Testis (tissue), 2 donors: ENCODE measurements at regions not wholly inside any gene's neighbourhood (a gene's known extent, or its start where the extent isn't known, plus 50 kb on each side); places are given as distances from the start of the nearest gene placed in this dataset.

Experiments used
- DNase-seq: peaks from one replicate; pipeline ENCODE4 v3.0.0-alpha.2; 2019
- H3K27ac ChIP-seq, 2 donors: fragments of 200-600 bp; sonication (generic); one replicate each; pipeline ENCODE4 v1.5.1; 2019
- H3K27me3 ChIP-seq: fragments of 200-600 bp; sonication (generic); one replicate; pipeline ENCODE4 v1.5.1; 2019
- H3K36me3 ChIP-seq: fragments of 200-600 bp; sonication (generic); one replicate; pipeline ENCODE4 v1.5.1; 2017; ENCODE audit warnings: low read depth; ENCODE audit errors: missing control alignments
- H3K4me1 ChIP-seq: fragments of 200-600 bp; sonication (generic); one replicate; pipeline ENCODE4 v1.5.1; 2019
- H3K4me3 ChIP-seq, 2 donors: fragments of 200-600 bp; sonication (generic); one replicate each; pipeline ENCODE4 v1.5.1; 2017 to 2019
- H3K9me3 ChIP-seq: fragments of 200-600 bp; sonication (generic); one replicate; pipeline ENCODE4 v1.5.1; 2017
- POLR2A ChIP-seq: fragments of 450-650 bp; IDR thresholded peaks from one replicate; pipeline ENCODE4 v1.6.1; 2017; ENCODE audit warnings: antibody characterized with exemption, mild to moderate bottlenecking, moderate library complexity
- WGBS, 2 donors: methylation state at CpG; one replicate each; pipeline ENCODE4 v1.1.5; 2018; 5-methylcytosine and 5-hydroxymethylcytosine counted together
- intact Hi-C: fragments of 100-400 bp; cut with DNase I; formaldehyde crosslinking; loops from one replicate; pipeline ENCODE4 v1.15.1; 2023; ENCODE audit warnings: low total_unique reads
- TF ChIP-seq, protein P1 (sequence below), 3 experiments: fragments of 450-650 bp in 2 of 3; fragments of 200-600 bp in 1 of 3; sonication (generic) in 1 of 3; IDR thresholded peaks; one replicate each; pipeline ENCODE4 v1.5.1; 2016 to 2019; ENCODE audit warnings: antibody characterized with exemption in 3 of 3, mild to moderate bottlenecking in 2 of 3, moderate library complexity in 1 of 3

DNA sequence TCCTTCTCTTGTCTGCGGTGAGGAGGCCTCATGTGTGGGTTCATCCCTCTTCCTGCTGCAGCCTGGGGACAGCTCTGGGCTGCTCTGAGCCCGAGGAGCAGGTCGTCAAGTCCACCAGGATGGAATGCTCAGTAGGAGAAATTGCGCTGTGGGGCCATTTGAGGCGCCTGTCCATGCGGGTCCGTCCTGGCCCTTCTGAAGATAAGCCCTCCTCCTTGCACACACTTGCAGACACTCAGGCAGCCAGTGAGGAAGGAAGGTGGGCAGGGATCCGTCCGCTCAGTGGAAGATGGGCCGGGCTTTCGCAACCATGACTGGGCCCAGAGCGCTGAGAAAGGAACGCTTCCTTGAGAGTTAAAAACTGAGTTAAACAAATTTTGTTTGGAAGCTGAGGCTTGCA, 356.8 kb downstream of the GLRX3 start:
- Histone ChIP-seq H3K4me1 (no peaks in the 10 kb centered on the region), H3K9me3 (no peaks in the 10 kb centered on the region), H3K27ac (no peak overlapping the region), H3K27me3 (no peaks in the 10 kb centered on the region), H3K4me3 (no peak overlapping the region), H3K36me3 (no peaks in the 10 kb centered on the region)
- 69 to 75% methylated on average over 13 of the region's 13 CpGs for WGBS, 2 donors
- TF ChIP-seq, protein P1, sequence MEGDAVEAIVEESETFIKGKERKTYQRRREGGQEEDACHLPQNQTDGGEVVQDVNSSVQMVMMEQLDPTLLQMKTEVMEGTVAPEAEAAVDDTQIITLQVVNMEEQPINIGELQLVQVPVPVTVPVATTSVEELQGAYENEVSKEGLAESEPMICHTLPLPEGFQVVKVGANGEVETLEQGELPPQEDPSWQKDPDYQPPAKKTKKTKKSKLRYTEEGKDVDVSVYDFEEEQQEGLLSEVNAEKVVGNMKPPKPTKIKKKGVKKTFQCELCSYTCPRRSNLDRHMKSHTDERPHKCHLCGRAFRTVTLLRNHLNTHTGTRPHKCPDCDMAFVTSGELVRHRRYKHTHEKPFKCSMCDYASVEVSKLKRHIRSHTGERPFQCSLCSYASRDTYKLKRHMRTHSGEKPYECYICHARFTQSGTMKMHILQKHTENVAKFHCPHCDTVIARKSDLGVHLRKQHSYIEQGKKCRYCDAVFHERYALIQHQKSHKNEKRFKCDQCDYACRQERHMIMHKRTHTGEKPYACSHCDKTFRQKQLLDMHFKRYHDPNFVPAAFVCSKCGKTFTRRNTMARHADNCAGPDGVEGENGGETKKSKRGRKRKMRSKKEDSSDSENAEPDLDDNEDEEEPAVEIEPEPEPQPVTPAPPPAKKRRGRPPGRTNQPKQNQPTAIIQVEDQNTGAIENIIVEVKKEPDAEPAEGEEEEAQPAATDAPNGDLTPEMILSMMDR (IDR thresholded peaks at IDR 0.05), result no peak
- no peak for TF ChIP-seq POLR2A
- no peak for DNase-seq
- intact Hi-C loops, result no loop called here

DNA sequence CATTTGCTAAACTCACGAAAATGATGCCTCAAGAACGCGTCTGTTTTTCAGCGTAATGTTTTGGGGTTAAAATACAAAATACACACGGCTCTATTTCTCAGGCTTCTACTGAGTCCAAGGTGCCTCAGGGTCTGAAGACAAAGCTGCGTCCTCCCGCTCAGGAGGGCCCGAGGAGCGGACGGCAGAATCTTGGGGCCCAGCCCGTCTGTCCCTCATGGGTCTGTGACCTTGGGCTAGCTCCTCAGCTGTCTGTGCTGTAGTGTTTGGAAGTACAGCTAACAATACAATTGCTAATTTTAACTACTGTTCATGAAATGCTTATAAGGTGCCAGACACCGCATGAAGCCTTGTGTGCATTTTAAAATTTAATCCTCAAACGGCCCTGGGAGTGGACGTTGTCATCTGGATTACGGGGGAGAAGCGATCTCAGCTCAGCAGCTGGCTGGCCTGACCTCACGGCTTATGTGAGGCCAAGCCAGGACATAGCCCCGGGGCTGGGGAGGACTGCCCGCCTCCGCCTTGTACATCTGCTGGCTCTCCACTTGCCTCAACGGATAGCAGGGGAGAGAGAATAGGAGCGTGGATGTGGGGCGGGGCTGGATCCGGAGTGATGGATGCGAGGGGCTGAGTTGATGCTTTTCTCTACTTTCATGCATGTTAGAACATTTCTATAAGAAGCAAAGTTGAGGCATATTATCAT, 357.4 kb downstream of the GLRX3 start:
- H3K9me3 ChIP-seq, result no peaks in the 10 kb centered on the region

DNA sequence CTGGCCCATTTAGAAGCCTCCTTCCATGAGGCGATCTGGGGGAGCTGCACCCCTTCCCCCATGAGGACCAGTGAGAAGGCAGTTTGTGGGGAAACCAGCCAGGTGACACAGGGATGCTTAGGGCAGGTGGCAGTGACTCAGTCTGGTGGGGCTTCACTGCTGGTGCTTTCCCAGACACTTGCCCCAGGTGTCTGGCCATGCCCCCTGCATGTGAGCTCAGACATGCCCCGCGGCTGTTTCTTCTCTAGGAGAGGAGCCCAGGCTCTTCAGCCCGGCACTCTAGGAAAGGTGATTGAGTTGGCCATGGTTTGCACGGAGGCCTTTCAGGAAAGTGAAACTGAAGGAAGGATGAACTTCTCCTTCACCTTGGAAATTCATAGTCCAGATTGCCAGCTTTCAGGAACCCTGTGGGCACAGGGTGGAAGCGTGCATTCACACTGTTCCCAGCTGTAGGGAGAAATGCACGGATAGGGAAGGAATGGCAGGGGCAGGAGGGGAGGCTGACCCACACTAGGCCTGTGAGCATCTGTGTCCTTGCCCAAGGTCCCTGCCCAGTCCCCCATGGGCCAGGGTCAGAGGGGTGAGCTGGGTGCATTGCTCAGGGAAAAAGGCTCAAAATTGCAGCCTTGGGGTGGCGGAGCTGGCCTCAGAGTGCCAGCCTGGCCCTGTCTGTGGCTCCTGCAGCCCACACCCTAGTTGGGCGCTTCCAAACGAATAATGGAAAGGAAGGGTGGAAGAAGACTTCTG, 359.1 kb downstream of the GLRX3 start:
- H3K27ac ChIP-seq, result no peak overlapping the region
- H3K27me3 ChIP-seq, result no peaks in the 10 kb centered on the region
- no peak overlapping the region for H3K4me3 ChIP-seq
- no peaks in the 10 kb centered on the region for H3K9me3 ChIP-seq
- 91 to 92% methylated on average over 10 of the region's 10 CpGs for WGBS, 2 donors
- no peak for DNase-seq
- intact Hi-C loops, result no loop called here
- H3K4me1 ChIP-seq, result no peaks in the 10 kb centered on the region
- H3K36me3 ChIP-seq, result no peaks in the 10 kb centered on the region
- TF ChIP-seq POLR2A, result no peak
- TF ChIP-seq, protein P1 (IDR thresholded peaks at IDR 0.05), result no peak

More for the DNA sequence above, 357.4 kb downstream of the GLRX3 start:
- no peak overlapping the region for H3K27ac ChIP-seq
- no peaks in the 10 kb centered on the region for H3K27me3 ChIP-seq
- no peaks in the 10 kb centered on the region for H3K4me1 ChIP-seq
- DNase-seq, result no peak
- no peak overlapping the region for H3K4me3 ChIP-seq
- no peaks in the 10 kb centered on the region for H3K36me3 ChIP-seq
- TF ChIP-seq, protein P1 (IDR thresholded peaks at IDR 0.05), result no peak
- TF ChIP-seq POLR2A, result no peak
- intact Hi-C loops, result no loop called here
- 41 to 45% methylated on average over 23 to 25 of the region's 25 CpGs for WGBS, 2 donors

DNA sequence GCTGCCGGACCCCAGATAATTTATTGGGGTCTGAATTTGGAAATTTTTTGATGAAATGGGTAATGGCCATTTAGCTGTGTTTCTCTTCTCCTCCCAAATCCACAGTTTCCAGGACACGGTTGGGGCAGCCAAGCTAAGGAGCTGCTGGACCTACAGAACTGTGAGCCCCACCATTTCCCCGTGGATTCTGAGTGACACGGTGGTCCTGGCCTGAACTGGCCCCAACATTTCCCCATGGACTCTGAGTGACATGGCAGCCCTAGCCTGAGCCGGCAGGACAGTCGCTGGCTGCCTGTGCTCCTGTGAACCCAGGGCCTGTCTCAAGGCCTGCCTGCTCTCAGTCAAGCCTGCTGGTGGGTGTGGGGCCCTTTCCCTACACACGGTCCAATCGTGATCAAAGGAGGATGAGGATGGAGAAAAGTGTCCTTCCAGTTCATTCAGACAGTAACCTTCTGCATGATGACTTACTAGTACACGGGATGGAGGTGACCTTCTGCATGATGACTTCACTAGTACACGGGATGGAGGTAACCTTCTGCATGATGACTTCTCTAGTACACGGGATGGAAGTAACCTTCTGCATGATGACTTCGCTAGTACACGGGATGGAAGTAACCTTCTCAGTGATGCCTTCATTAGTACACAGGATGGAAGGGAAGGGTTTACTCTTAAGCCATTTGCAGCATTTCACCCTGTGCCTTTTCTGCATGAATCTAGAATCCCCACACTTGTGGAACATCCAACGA, 359.9 kb downstream of the GLRX3 start:
- WGBS, 2 donors, result 84 to 88% methylated on average over 11 to 14 of the region's 14 CpGs
- H3K27ac ChIP-seq, result no peak overlapping the region
- H3K36me3 ChIP-seq, result no peaks in the 10 kb centered on the region
- intact Hi-C loops, result no loop called here
- no peaks in the 10 kb centered on the region for H3K9me3 ChIP-seq
- DNase-seq, result no peak
- TF ChIP-seq, protein P1 (IDR thresholded peaks at IDR 0.05), result no peak
- TF ChIP-seq POLR2A, result no peak
- H3K4me3 ChIP-seq, result no peak overlapping the region
- no peaks in the 10 kb centered on the region for H3K4me1 ChIP-seq
- no peaks in the 10 kb centered on the region for H3K27me3 ChIP-seq
